HCT116 (cell line): ENCODE measurements at regions not wholly inside any gene's neighbourhood (a gene's known extent, or its start where the extent isn't known, plus 50 kb on each side); places are given as distances from the start of the nearest gene placed in this dataset.

ENCODE experiments used
- ATAC-seq: fragments of 200-7000 bp; cut with Tn5 transposase; 2 replicates; pipeline ENCODE4 v1.9.1; 2020; ENCODE audit warnings: mild to moderate bottlenecking, moderate library complexity
- BruUV-seq: library from RNA; stranded (reverse); fragments of 400-500 nt; replicated peaks from 2 replicates; lab custom pipeline; 2021; lab: Mats Ljungman, UMichigan
- CTCF ChIA-PET: fragments of 300-600 bp; sonication (Branson Sonifier 250); formaldehyde crosslinking; loops from one replicate; lab custom pipeline; 2021; ENCODE audit warnings: antibody characterized with exemption; lab: Charles Lee
- POLR2A ChIA-PET: fragments of 300-600, 350-600 bp; sonication (Branson Sonifier 250); formaldehyde crosslinking; loops from one replicate; lab custom pipeline; 2021; ENCODE audit warnings: antibody characterized with exemption; lab: Charles Lee
- RAD21 ChIA-PET, 2 experiments: fragments of 300-600 bp; sonication (Branson Sonifier 250); formaldehyde crosslinking; loops; one replicate each; lab custom pipeline; 2023; ENCODE audit warnings: low total read pairs in 2 of 2; ENCODE audit not compliant: uncharacterized antibody in 2 of 2, unreplicated experiment in 2 of 2, low non-redundant PET in 1 of 2; lab: Charles Lee
- DNase-seq: peaks from one replicate; pipeline ENCODE4 v3.0.0-alpha.2; 2010; ENCODE audit warnings: low read depth, low spot score
- H2AFZ ChIP-seq: fragments of 200-600 bp; shearing (Covaris generic), sonication (generic); 2 replicates; pipeline ENCODE4 v1.6.1; 2017; ENCODE audit warnings: low read depth, mixed run types, mixed read lengths, antibody characterized with exemption, low read length; ENCODE audit not compliant: poor library complexity, severe bottlenecking
- H3K27ac ChIP-seq: 2 replicates; pipeline ENCODE4 v1.5.1; 2012; ENCODE audit warnings: low read depth, low read length
- H3K27me3 ChIP-seq: fragments of 200-600 bp; sonication (generic); 2 replicates; pipeline ENCODE4 v1.6.1; 2016; ENCODE audit warnings: mixed run types, low read length, mixed read lengths; ENCODE audit not compliant: insufficient read depth
- H3K36me3 ChIP-seq, 2 experiments: fragments of 200-500 bp in 1 of 2; fragments of 200-600 bp in 1 of 2; sonication (Bioruptor generic) in 1 of 2; sonication (generic) in 1 of 2; 2 replicates each; pipeline versions ENCODE4 v1.5.1 to v1.6.1; 2014 to 2016; ENCODE audit warnings: low read length in 2 of 2, inconsistent platforms in 1 of 2, mixed read lengths in 1 of 2, mixed run types in 1 of 2; ENCODE audit not compliant: insufficient read depth in 2 of 2, control insufficient read depth in 1 of 2
- H3K4me1 ChIP-seq, 2 experiments: fragments of 200-600 bp in 1 of 2; sonication (generic) in 1 of 2; 2 replicates each; pipeline versions ENCODE4 v1.5.1 to v1.6.1; 2012 to 2017; ENCODE audit warnings: low read length in 2 of 2, inconsistent platforms in 1 of 2, mild to moderate bottlenecking in 1 of 2, mixed read lengths in 1 of 2, mixed run types in 1 of 2, moderate library complexity in 1 of 2; ENCODE audit not compliant: insufficient read depth in 2 of 2, control insufficient read depth in 1 of 2
- H3K4me2 ChIP-seq: fragments of 200-600 bp; sonication (generic); 2 replicates; pipeline ENCODE4 v1.6.1; 2017; ENCODE audit warnings: mixed run types, low read length, mixed read lengths
- H3K4me3 ChIP-seq, 2 experiments: fragments of 200-600 bp in 1 of 2; sonication (generic) in 1 of 2; replicated peaks in 1 of 2; 2 replicates each; pipeline ENCODE4 v1.5.1; 2011 to 2016; ENCODE audit warnings: low read length in 2 of 2, control low read depth in 1 of 2, low read depth in 1 of 2, mild to moderate bottlenecking in 1 of 2, mixed read lengths in 1 of 2, mixed run types in 1 of 2
- H3K79me2 ChIP-seq: fragments of 200-600 bp; sonication (generic); 2 replicates; pipeline ENCODE4 v1.6.1; 2017; ENCODE audit warnings: mild to moderate bottlenecking, mixed run types, low read length, moderate library complexity, mixed read lengths; ENCODE audit not compliant: insufficient read depth
- H3K9ac ChIP-seq: fragments of 200-600 bp; sonication (generic); 2 replicates; pipeline ENCODE4 v1.6.1; 2016; ENCODE audit warnings: low read length, mixed read lengths
- H3K9me2 ChIP-seq: fragments of 200-600 bp; sonication (generic), shearing (Covaris generic); 2 replicates; pipeline ENCODE4 v1.6.1; 2017; ENCODE audit warnings: mixed run types, mild to moderate bottlenecking, moderate library complexity; ENCODE audit not compliant: insufficient read depth
- H3K9me3 ChIP-seq, 2 experiments: fragments of 200-500 bp in 1 of 2; fragments of 200-600 bp in 1 of 2; sonication (Bioruptor generic) in 1 of 2; sonication (generic) in 1 of 2; 2 replicates each; pipeline ENCODE4 v1.6.1; 2014 to 2017; ENCODE audit warnings: low read length in 2 of 2, mixed read lengths in 2 of 2, inconsistent platforms in 1 of 2, low read depth in 1 of 2, mild to moderate bottlenecking in 1 of 2, mixed run types in 1 of 2, moderate library complexity in 1 of 2; ENCODE audit not compliant: control insufficient read depth in 1 of 2, insufficient read depth in 1 of 2
- H4K20me1 ChIP-seq: fragments of 200-600 bp; sonication (generic), shearing (Covaris generic); 2 replicates; pipeline ENCODE4 v1.6.1; 2017; ENCODE audit warnings: mixed run types, mild to moderate bottlenecking, moderate library complexity; ENCODE audit not compliant: insufficient read depth
- ATF3 ChIP-seq: IDR thresholded peaks from 2 replicates; pipeline ENCODE4 v1.6.1; 2012
- CBX3 ChIP-seq: IDR thresholded peaks from 2 replicates; pipeline ENCODE4 v1.6.1; 2012; ENCODE audit warnings: low read depth
- EGR1 ChIP-seq: IDR thresholded peaks from 2 replicates; pipeline ENCODE4 v1.6.1; 2012; ENCODE audit warnings: low read depth
- ELF1 ChIP-seq: IDR thresholded peaks from 2 replicates; pipeline ENCODE4 v1.6.1; 2012; ENCODE audit warnings: low read depth, borderline replicate concordance
- EZH2 ChIP-seq: fragments of 200-600 bp; sonication (generic); IDR thresholded peaks from 2 replicates; pipeline ENCODE4 v1.6.1; 2017; ENCODE audit warnings: antibody characterized with exemption, mixed run types
- EZH2phosphoT487 ChIP-seq: fragments of 200-600 bp; IDR thresholded peaks from 2 replicates; pipeline ENCODE4 v1.6.1; 2018; ENCODE audit warnings: antibody characterized with exemption, borderline replicate concordance
- JUND ChIP-seq: IDR thresholded peaks from 2 replicates; pipeline ENCODE4 v1.6.1; 2012
- POLR2A ChIP-seq: IDR thresholded peaks from 2 replicates; pipeline ENCODE4 v1.7.0; 2011; ENCODE audit warnings: borderline replicate concordance; ENCODE audit not compliant: insufficient read depth, insufficient read length; ENCODE audit errors: extremely low read depth
- POLR2AphosphoS5 ChIP-seq: IDR thresholded peaks from 2 replicates; pipeline ENCODE4 v1.6.1; 2011; ENCODE audit warnings: mild to moderate bottlenecking, low read depth, low read length, moderate library complexity
- RAD21 ChIP-seq: IDR thresholded peaks from 2 replicates; pipeline ENCODE4 v1.6.1; 2012; ENCODE audit warnings: low read depth, mild to moderate bottlenecking
- SP1 ChIP-seq: IDR thresholded peaks from 2 replicates; pipeline ENCODE4 v1.6.1; 2012; ENCODE audit warnings: low read depth
- SRF ChIP-seq: IDR thresholded peaks from 2 replicates; pipeline ENCODE4 v1.6.1; 2012; ENCODE audit warnings: low read depth
- ZFX ChIP-seq: fragments of 450-650 bp; IDR thresholded peaks from 2 replicates; pipeline ENCODE4 v1.6.1; 2017
- ZNF274 ChIP-seq: fragments of 200-500 bp; sonication (Bioruptor generic); IDR thresholded peaks from 2 replicates; pipeline ENCODE4 v1.6.1; 2014; ENCODE audit warnings: mild to moderate bottlenecking, low read depth, low read length, inconsistent platforms
- intact Hi-C: fragments of 100-400 bp; cut with micrococcal nuclease; formaldehyde crosslinking; loops from 2 replicates; pipeline ENCODE4 v1.10.0; 2022
- TF ChIP-seq, protein P1 (sequence below): IDR thresholded peaks from 2 replicates; pipeline ENCODE4 v1.6.1; 2011; ENCODE audit warnings: mild to moderate bottlenecking, low read length, moderate library complexity; ENCODE audit not compliant: insufficient replicate concordance; ENCODE audit errors: extremely low read depth
- TF ChIP-seq, protein P2 (sequence below): IDR thresholded peaks from 2 replicates; pipeline ENCODE4 v1.6.1; 2012
- TF ChIP-seq, protein P3 (sequence below), 3 experiments: fragments of 200-600 bp in 1 of 3; sonication (generic) in 1 of 3; IDR thresholded peaks in 2 of 3; conservative IDR thresholded peaks in 1 of 3; 2 replicates each; pipeline ENCODE4 v1.5.1; 2012 to 2017; ENCODE audit warnings: low read depth in 2 of 3, low read length in 2 of 3, antibody characterized with exemption in 1 of 3, borderline replicate concordance in 1 of 3, control low read depth in 1 of 3, mild to moderate bottlenecking in 1 of 3, mixed read lengths in 1 of 3, mixed run types in 1 of 3, moderate library complexity in 1 of 3; ENCODE audit not compliant: insufficient read depth in 1 of 3

- no peaks in the 10 kb centered on the region for H3K4me1 ChIP-seq
- ChIA-PET RAD21 (no interaction called here), CTCF (no interaction called here), POLR2A (no interaction called here)
- no peaks in the 10 kb centered on the region for H3K36me3 ChIP-seq
- no peak overlapping the region for H3K4me2 ChIP-seq
- intact Hi-C loops = no loop called here
- no peak overlapping the region for H3K9ac ChIP-seq
- TF ChIP-seq POLR2A (no peak), POLR2AphosphoS5 (no peak), RAD21 (no peak), SP1 (no peak), ZNF274 (no peak), EGR1 (no peak), ELF1 (no peak), JUND (no peak), EZH2phosphoT487 (no peak), EZH2 (no peak), ZFX (no peak), ATF3 (no peak), CBX3 (no peak), SRF (no peak)
- TF ChIP-seq, protein P1, sequence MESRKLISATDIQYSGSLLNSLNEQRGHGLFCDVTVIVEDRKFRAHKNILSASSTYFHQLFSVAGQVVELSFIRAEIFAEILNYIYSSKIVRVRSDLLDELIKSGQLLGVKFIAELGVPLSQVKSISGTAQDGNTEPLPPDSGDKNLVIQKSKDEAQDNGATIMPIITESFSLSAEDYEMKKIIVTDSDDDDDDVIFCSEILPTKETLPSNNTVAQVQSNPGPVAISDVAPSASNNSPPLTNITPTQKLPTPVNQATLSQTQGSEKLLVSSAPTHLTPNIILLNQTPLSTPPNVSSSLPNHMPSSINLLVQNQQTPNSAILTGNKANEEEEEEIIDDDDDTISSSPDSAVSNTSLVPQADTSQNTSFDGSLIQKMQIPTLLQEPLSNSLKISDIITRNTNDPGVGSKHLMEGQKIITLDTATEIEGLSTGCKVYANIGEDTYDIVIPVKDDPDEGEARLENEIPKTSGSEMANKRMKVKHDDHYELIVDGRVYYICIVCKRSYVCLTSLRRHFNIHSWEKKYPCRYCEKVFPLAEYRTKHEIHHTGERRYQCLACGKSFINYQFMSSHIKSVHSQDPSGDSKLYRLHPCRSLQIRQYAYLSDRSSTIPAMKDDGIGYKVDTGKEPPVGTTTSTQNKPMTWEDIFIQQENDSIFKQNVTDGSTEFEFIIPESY = no peak
- TF ChIP-seq, protein P2, sequence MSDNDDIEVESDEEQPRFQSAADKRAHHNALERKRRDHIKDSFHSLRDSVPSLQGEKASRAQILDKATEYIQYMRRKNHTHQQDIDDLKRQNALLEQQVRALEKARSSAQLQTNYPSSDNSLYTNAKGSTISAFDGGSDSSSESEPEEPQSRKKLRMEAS = no peak
- TF ChIP-seq, protein P3, sequence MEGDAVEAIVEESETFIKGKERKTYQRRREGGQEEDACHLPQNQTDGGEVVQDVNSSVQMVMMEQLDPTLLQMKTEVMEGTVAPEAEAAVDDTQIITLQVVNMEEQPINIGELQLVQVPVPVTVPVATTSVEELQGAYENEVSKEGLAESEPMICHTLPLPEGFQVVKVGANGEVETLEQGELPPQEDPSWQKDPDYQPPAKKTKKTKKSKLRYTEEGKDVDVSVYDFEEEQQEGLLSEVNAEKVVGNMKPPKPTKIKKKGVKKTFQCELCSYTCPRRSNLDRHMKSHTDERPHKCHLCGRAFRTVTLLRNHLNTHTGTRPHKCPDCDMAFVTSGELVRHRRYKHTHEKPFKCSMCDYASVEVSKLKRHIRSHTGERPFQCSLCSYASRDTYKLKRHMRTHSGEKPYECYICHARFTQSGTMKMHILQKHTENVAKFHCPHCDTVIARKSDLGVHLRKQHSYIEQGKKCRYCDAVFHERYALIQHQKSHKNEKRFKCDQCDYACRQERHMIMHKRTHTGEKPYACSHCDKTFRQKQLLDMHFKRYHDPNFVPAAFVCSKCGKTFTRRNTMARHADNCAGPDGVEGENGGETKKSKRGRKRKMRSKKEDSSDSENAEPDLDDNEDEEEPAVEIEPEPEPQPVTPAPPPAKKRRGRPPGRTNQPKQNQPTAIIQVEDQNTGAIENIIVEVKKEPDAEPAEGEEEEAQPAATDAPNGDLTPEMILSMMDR (IDR thresholded peaks at IDR 0.05 in 2 of 3, conservative IDR thresholded peaks at IDR 0.05 in 1 of 3; ENCODE audit: borderline replicate concordance in 1 of 3, insufficient read depth in 1 of 3, low read depth in 2 of 3, low read length in 2 of 3) = no peak
- DNase-seq (no peak), ATAC-seq (no peak)
- H3K9me2 ChIP-seq = no peaks in the 10 kb centered on the region
- no peaks in the 10 kb centered on the region for H4K20me1 ChIP-seq
- H3K27me3 ChIP-seq = 0 out of 2 replicates have a peak, but pooled peaks cover 4% of the 10 kb centered on the region
- no TSS peak for BruUV-seq
- no peaks in the 10 kb centered on the region for H3K9me3 ChIP-seq
- no peaks in the 10 kb centered on the region for H3K79me2 ChIP-seq
- no peak overlapping the region for H2AFZ ChIP-seq
- H3K27ac ChIP-seq = no peak overlapping the region
- no peak overlapping the region for H3K4me3 ChIP-seq
Measured at GRCh38 chr2:15871239-15871783, 69.0 kb upstream of the MYCN start.
